Lower leg skin (tissue), 3 donors: ENCODE measurements at regions not wholly inside any gene's neighbourhood (a gene's known extent, or its start where the extent isn't known, plus 50 kb on each side); places are given as distances from the start of the nearest gene placed in this dataset.

Experiments
- CTCF ChIP-seq, 3 donors: fragments of 450-650 bp; IDR thresholded peaks; one replicate each; pipeline ENCODE4 v1.5.1; 2016; ENCODE audit warnings: antibody characterized with exemption in 3 of 3, mild to moderate bottlenecking in 3 of 3, moderate library complexity in 2 of 3
- POLR2A ChIP-seq, 2 donors: fragments of 450-650 bp; IDR thresholded peaks; one replicate each; pipeline ENCODE4 v1.6.1; 2016 to 2017; ENCODE audit warnings: antibody characterized with exemption in 2 of 2, mild to moderate bottlenecking in 1 of 2, moderate library complexity in 1 of 2

- TF ChIP-seq CTCF (IDR thresholded peaks at IDR 0.05) (no peak), POLR2A (IDR thresholded peaks at IDR 0.05) (no peak)
These were observed 235.4 kb upstream of the SLC14A2 start for GRCh38 chr18:45379903-45380302.
